Nephron (organoid): ENCODE measurements at regions not wholly inside any gene's neighbourhood (a gene's known extent, or its start where the extent isn't known, plus 50 kb on each side); places are given as distances from the start of the nearest gene placed in this dataset.

ENCODE experiments used
- H3K27ac Mint-ChIP-seq, 3 experiments: 2 replicates each; pipeline ENCODE4 v1.8.0; 2020; ENCODE audit warnings: mixed read lengths in 3 of 3, mild to moderate bottlenecking in 2 of 3, moderate library complexity in 1 of 3
- H3K27me3 Mint-ChIP-seq: 2 replicates; pipeline ENCODE4 v1.8.0; 2021; ENCODE audit warnings: low read depth, mild to moderate bottlenecking, moderate library complexity, mixed read lengths
- H3K36me3 Mint-ChIP-seq: 2 replicates; pipeline ENCODE4 v1.8.0; 2020; ENCODE audit warnings: low read depth, mixed read lengths
- H3K4me1 Mint-ChIP-seq: 2 replicates; pipeline ENCODE4 v1.8.0; 2020; ENCODE audit warnings: mixed read lengths
- H3K4me3 Mint-ChIP-seq, 3 experiments: 2 replicates each; pipeline ENCODE4 v1.8.0; 2020; ENCODE audit warnings: mild to moderate bottlenecking in 3 of 3, mixed read lengths in 3 of 3, moderate library complexity in 2 of 3
- H3K9me3 Mint-ChIP-seq: 2 replicates; pipeline ENCODE4 v1.8.0; 2020; ENCODE audit warnings: mixed read lengths
- TF ChIP-seq, protein P1 (sequence below), 3 experiments: fragments of 200-600 bp; sonication (generic); IDR thresholded peaks; one replicate each; pipeline ENCODE4 v1.5.0; 2021; ENCODE audit warnings: antibody characterized with exemption in 3 of 3; ENCODE audit not compliant: unreplicated experiment in 3 of 3

GRCh38 chr5:26232706-26233105 lies 805.7 kb downstream of the CDH9 start:
- Mint-ChIP-seq H3K4me3 (no peak overlapping the region), H3K4me1 (no peaks in the 10 kb centered on the region), H3K27me3 (no peaks in the 10 kb centered on the region), H3K27ac (no peak overlapping the region), H3K9me3 (peaks cover 30% of the 10 kb centered on the region), H3K36me3 (no peaks in the 10 kb centered on the region)
- TF ChIP-seq, protein P1, sequence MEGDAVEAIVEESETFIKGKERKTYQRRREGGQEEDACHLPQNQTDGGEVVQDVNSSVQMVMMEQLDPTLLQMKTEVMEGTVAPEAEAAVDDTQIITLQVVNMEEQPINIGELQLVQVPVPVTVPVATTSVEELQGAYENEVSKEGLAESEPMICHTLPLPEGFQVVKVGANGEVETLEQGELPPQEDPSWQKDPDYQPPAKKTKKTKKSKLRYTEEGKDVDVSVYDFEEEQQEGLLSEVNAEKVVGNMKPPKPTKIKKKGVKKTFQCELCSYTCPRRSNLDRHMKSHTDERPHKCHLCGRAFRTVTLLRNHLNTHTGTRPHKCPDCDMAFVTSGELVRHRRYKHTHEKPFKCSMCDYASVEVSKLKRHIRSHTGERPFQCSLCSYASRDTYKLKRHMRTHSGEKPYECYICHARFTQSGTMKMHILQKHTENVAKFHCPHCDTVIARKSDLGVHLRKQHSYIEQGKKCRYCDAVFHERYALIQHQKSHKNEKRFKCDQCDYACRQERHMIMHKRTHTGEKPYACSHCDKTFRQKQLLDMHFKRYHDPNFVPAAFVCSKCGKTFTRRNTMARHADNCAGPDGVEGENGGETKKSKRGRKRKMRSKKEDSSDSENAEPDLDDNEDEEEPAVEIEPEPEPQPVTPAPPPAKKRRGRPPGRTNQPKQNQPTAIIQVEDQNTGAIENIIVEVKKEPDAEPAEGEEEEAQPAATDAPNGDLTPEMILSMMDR (IDR thresholded peaks at IDR 0.05; ENCODE audit: unreplicated experiment in 3 of 3) = no peak

- Mint-ChIP-seq H3K36me3 (no peaks in the 10 kb centered on the region), H3K4me3 (no peak overlapping the region), H3K9me3 (peaks cover 39% of the 10 kb centered on the region), H3K4me1 (no peaks in the 10 kb centered on the region), H3K27ac (no peak overlapping the region), H3K27me3 (peaks cover 4% of the 10 kb centered on the region)
- TF ChIP-seq, protein P1 (IDR thresholded peaks at IDR 0.05; ENCODE audit: unreplicated experiment in 3 of 3) = no peak
These were observed 807.1 kb downstream of the CDH9 start for GRCh38 chr5:26231316-26231715.

- TF ChIP-seq, protein P1 (IDR thresholded peaks at IDR 0.05; ENCODE audit: unreplicated experiment in 3 of 3) = no peak
- Mint-ChIP-seq H3K4me3 (no peak overlapping the region), H3K4me1 (no peaks in the 10 kb centered on the region), H3K27ac (no peak overlapping the region), H3K27me3 (peaks cover 7% of the 10 kb centered on the region), H3K36me3 (no peaks in the 10 kb centered on the region), H3K9me3 (peaks cover 49% of the 10 kb centered on the region)
These were observed 808.5 kb downstream of the CDH9 start for GRCh38 chr5:26229848-26230247.

DNA sequence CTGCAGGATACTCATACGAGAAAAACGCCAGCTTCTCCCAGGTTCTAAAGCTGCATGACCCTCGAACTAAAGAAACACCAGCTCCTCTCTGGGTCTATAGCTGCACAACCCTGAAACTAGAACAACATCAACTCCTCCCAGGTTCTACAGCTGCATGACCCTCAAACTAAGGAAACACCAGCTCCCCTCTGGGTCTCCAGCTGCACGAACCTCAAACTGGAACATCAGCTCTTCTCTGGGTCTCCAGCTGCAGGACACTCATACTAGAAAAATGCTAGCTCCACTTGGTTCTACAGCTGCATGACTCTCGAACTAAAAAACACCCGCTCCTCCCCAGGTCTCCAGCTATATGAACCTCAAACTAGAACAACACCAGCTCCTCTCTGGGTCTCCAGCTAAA lies 811.1 kb downstream of the CDH9 start:
- peaks cover 7% of the 10 kb centered on the region for H3K27me3 Mint-ChIP-seq
- peaks cover 36% of the 10 kb centered on the region for H3K9me3 Mint-ChIP-seq
- H3K4me1 Mint-ChIP-seq = no peaks in the 10 kb centered on the region
- no peak overlapping the region for H3K27ac Mint-ChIP-seq
- TF ChIP-seq, protein P1 (IDR thresholded peaks at IDR 0.05; ENCODE audit: unreplicated experiment in 3 of 3) = no peak
- H3K4me3 Mint-ChIP-seq = no peak overlapping the region
- H3K36me3 Mint-ChIP-seq = no peaks in the 10 kb centered on the region

DNA sequence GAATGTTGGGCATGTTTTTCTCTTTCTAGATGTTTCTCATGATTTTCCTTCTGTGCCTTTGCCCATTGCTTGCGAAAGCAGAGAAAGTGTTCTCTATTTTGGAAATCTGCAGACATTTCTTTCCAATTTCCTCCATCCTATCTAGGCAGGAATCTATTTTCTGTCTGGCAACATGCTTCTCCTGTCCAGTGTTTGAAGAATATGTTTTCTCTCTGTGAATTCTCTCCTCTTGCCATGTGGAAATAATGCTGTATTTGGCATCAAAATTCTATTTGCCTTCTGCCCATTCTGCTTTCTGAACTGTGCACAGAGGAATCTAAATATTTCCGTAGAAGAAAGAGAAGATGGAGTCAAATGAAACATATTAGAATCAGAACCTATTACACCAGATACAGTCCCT lies 833.3 kb downstream of the CDH9 start:
- Mint-ChIP-seq H3K4me1 (no peaks in the 10 kb centered on the region), H3K4me3 (no peak overlapping the region), H3K9me3 (no peaks in the 10 kb centered on the region), H3K27ac (no peak overlapping the region), H3K36me3 (no peaks in the 10 kb centered on the region), H3K27me3 (peaks cover 6% of the 10 kb centered on the region)
- TF ChIP-seq, protein P1 (IDR thresholded peaks at IDR 0.05; ENCODE audit: unreplicated experiment in 3 of 3) = no peak

DNA sequence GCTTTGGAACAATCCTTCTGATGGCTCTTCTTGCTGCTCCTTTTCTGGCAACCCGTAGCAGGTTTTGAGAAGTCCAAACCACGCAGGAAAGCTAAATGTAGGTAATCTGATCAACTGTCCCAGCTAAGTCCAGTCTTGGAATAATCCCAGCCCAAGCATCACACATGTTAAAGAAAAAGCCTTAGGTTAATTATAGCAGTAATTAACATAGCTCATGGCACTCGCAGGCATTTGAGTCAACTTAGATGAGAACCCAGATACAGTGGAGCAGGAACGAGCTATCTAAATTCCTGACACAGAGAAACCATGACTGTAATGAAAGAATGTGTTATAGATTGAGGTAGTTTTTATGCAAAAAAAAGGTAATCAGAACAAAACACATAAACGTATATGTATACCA lies 844.8 kb downstream of the CDH9 start:
- H3K9me3 Mint-ChIP-seq = no peaks in the 10 kb centered on the region
- TF ChIP-seq, protein P1 (IDR thresholded peaks at IDR 0.05; ENCODE audit: unreplicated experiment in 3 of 3) = no peak
- H3K4me3 Mint-ChIP-seq = no peak overlapping the region
- no peaks in the 10 kb centered on the region for H3K36me3 Mint-ChIP-seq
- H3K27ac Mint-ChIP-seq = no peak overlapping the region
- no peaks in the 10 kb centered on the region for H3K4me1 Mint-ChIP-seq
- no peaks in the 10 kb centered on the region for H3K27me3 Mint-ChIP-seq
